HepG2 (cell line): ENCODE measurements at regions not wholly inside any gene's neighbourhood (a gene's known extent, or its start where the extent isn't known, plus 50 kb on each side); places are given as distances from the start of the nearest gene placed in this dataset.

Experiments
- ATAC-seq: fragments of 200-7000 bp; cut with Tn5 transposase; 3 replicates; pipeline ENCODE4 v1.9.1; 2020; ENCODE audit warnings: mild to moderate bottlenecking, moderate library complexity
- BruUV-seq: library from RNA; stranded (reverse); fragments of 400-500 nt; replicated peaks from 2 replicates; lab custom pipeline; 2021; lab: Mats Ljungman, UMichigan
- CTCF ChIA-PET: fragments of 300-600 bp; formaldehyde crosslinking; extraction: SDS; loops from one replicate; lab custom pipeline; 2021; ENCODE audit warnings: low total read pairs, inconsistent platforms, low intra/inter-chr PET ratio; lab: Yijun Ruan, JAX
- POLR2A ChIA-PET: fragments of 350-600 bp; sonication (Branson Sonifier 250); formaldehyde crosslinking; loops from one replicate; lab custom pipeline; 2020; ENCODE audit warnings: antibody characterized with exemption, inconsistent platforms; lab: Yijun Ruan, JAX
- DNase-seq: peaks from one replicate; pipeline ENCODE4 v3.0.0-alpha.2; 2015; ENCODE audit warnings: low spot score
- FAIRE-seq: peaks from 3 replicates; lab custom pipeline; 2011; peaks lifted over from hg19 to GRCh38; lab: Jason Lieb, UNC
- H2AFZ ChIP-seq: one replicate; pipeline ENCODE4 v1.6.1; 2011; ENCODE audit warnings: low read length, inconsistent platforms
- H3K27ac ChIP-seq: fragments of 300-600 bp; 3 replicates; pipeline ENCODE4 v1.8.0; 2011; ENCODE audit warnings: mixed run types, mild to moderate bottlenecking, mixed read lengths, low read length, inconsistent platforms; ENCODE audit not compliant: insufficient read depth; ENCODE audit errors: extremely low read length
- H3K27me3 ChIP-seq, 2 experiments: fragments of 200-600 bp in 1 of 2; 2 replicates in 1 of 2; 3 replicates in 1 of 2; pipeline versions ENCODE4 v1.6.0 to v1.8.0; 2011; ENCODE audit warnings: low read length in 2 of 2, mild to moderate bottlenecking in 2 of 2, moderate library complexity in 2 of 2, inconsistent platforms in 1 of 2; ENCODE audit not compliant: insufficient read depth in 2 of 2, control insufficient read depth in 1 of 2
- H3K36me3 ChIP-seq, 2 experiments: fragments of 200-600 bp in 1 of 2; replicated peaks in 1 of 2; 2 replicates in 1 of 2; 3 replicates in 1 of 2; pipeline versions ENCODE4 v1.5.1 to v1.8.0; 2011; ENCODE audit warnings: low read length in 2 of 2, inconsistent platforms in 1 of 2; ENCODE audit not compliant: insufficient read depth in 2 of 2, control insufficient read depth in 1 of 2
- H3K4me1 ChIP-seq: 2 replicates; pipeline ENCODE4 v1.5.1; 2012; ENCODE audit warnings: low read length, inconsistent platforms; ENCODE audit not compliant: insufficient read depth
- H3K4me2 ChIP-seq: 2 replicates; pipeline ENCODE4 v1.6.0; 2011; ENCODE audit warnings: low read depth, low read length, inconsistent platforms
- H3K4me3 ChIP-seq, 3 experiments: fragments of 200-600 bp in 1 of 3; sonication (generic), shearing (Covaris generic) in 1 of 3; replicated peaks in 1 of 3; 2 replicates each; pipeline ENCODE4 v1.5.1; 2011 to 2016; ENCODE audit warnings: low read length in 3 of 3, inconsistent platforms in 2 of 3, low read depth in 2 of 3, mild to moderate bottlenecking in 2 of 3, control low read depth in 1 of 3, mixed read lengths in 1 of 3; ENCODE audit not compliant: insufficient read depth in 1 of 3
- H3K79me2 ChIP-seq: one replicate; pipeline ENCODE4 v1.6.1; 2011; ENCODE audit warnings: low read length, inconsistent platforms; ENCODE audit not compliant: insufficient read depth
- H3K9ac ChIP-seq: 2 replicates; pipeline ENCODE4 v1.6.0; 2011; ENCODE audit warnings: mild to moderate bottlenecking, low read depth, low read length, inconsistent platforms; ENCODE audit not compliant: insufficient read depth
- H3K9me3 ChIP-seq: 2 replicates; pipeline ENCODE4 v1.5.1; 2012; ENCODE audit warnings: mild to moderate bottlenecking, low read length
- H4K20me1 ChIP-seq: 2 replicates; pipeline ENCODE4 v1.6.0; 2011; ENCODE audit warnings: inconsistent platforms, mild to moderate bottlenecking, low read length, moderate library complexity; ENCODE audit not compliant: insufficient read depth
- KLF6 ChIP-seq: IDR thresholded peaks from 2 replicates; pipeline ENCODE4 v1.8.0; 2016; ENCODE audit warnings: missing biosample characterization, missing genetic modification reagents
- MAX ChIP-seq: IDR thresholded peaks from 2 replicates; pipeline ENCODE4 v1.6.1; 2012; ENCODE audit warnings: inconsistent platforms
- NCOR1 ChIP-seq: fragments of 200-600 bp; sonication (generic); IDR thresholded peaks from 2 replicates; pipeline ENCODE4 v1.7.0; 2017; ENCODE audit warnings: antibody characterized with exemption, low read length, borderline replicate concordance
- PITX1 ChIP-seq: sonication (generic); formaldehyde crosslinking; IDR thresholded peaks from 2 replicates; pipeline ENCODE4 v1.5.1; 2020; ENCODE audit warnings: mild to moderate bottlenecking, missing genetic modification reagents
- SIN3B ChIP-seq: fragments of 150-350 bp; IDR thresholded peaks from 2 replicates; pipeline ENCODE4 v1.6.1; 2014; ENCODE audit warnings: low read length
- ZNF160 ChIP-seq: sonication (generic); formaldehyde crosslinking; IDR thresholded peaks from 2 replicates; pipeline ENCODE4 v1.8.0; 2022; ENCODE audit warnings: mild to moderate bottlenecking, inconsistent platforms, missing genetic modification reagents
- ZNF251 ChIP-seq: sonication (generic); formaldehyde crosslinking; IDR thresholded peaks from 2 replicates; pipeline ENCODE4 v1.9.0; 2021; ENCODE audit warnings: mild to moderate bottlenecking, missing genetic modification reagents
- ZSCAN21 ChIP-seq: sonication (generic); formaldehyde crosslinking; IDR thresholded peaks from 2 replicates; pipeline ENCODE4 v1.8.0; 2022; ENCODE audit warnings: mild to moderate bottlenecking, missing genetic modification reagents, moderate library complexity, borderline replicate concordance
- ZSCAN30 ChIP-seq: sonication (generic); formaldehyde crosslinking; IDR thresholded peaks from 2 replicates; pipeline ENCODE4 v1.5.0; 2020; ENCODE audit warnings: mild to moderate bottlenecking, missing genetic modification reagents
- WGBS: methylation state at CpG from one replicate; pipeline ENCODE4 v1.1.6; 2017; ENCODE audit warnings: low lambda C conversion rate; 5-methylcytosine and 5-hydroxymethylcytosine counted together
- in situ Hi-C: cut with HindIII; loops from 2 replicates; pipeline ENCODE4 v1.10.0; 2017; ENCODE audit warnings: low pct_unique_long_range_greater_than_20kb; ENCODE audit not compliant: extremely low pct_ligation_motif_present
- intact Hi-C: fragments of 100-400 bp; cut with micrococcal nuclease; formaldehyde crosslinking; loops from one replicate; pipeline ENCODE4 v1.10.0; 2022; ENCODE audit not compliant: unreplicated experiment

- no peak for TF ChIP-seq NCOR1
These were observed 743.7 kb upstream of the EPHA6 start (continued) for GRCh38 chr3:96070678-96071077.

- no peaks in the 10 kb centered on the region for H3K4me1 ChIP-seq
- H3K9me3 ChIP-seq = no peaks in the 10 kb centered on the region
- intact Hi-C loops (no loop called here), in situ Hi-C loops (no loop called here)
- no peaks in the 10 kb centered on the region for H3K79me2 ChIP-seq
- no peaks in the 10 kb centered on the region for H3K36me3 ChIP-seq
- FAIRE-seq = no peak
- no peaks in the 10 kb centered on the region for H3K27me3 ChIP-seq
- no peak overlapping the region for H2AFZ ChIP-seq
- H3K9ac ChIP-seq = no peak overlapping the region
- no peak for DNase-seq
- H4K20me1 ChIP-seq = no peaks in the 10 kb centered on the region
- no peak overlapping the region for H3K27ac ChIP-seq
- no TSS peak for BruUV-seq
- ChIA-PET CTCF (no interaction called here), POLR2A (no interaction called here)
- no peak for ATAC-seq
- H3K4me2 ChIP-seq = no peak overlapping the region
- no peak overlapping the region for H3K4me3 ChIP-seq
- TF ChIP-seq MAX = no peak
- no peak for TF ChIP-seq ZNF251 (CRISPR knock-in tag)
- WGBS = 3% methylated on average over 5 of the region's 5 CpGs
These were observed 743.3 kb upstream of the EPHA6 start for GRCh38 chr3:96071097-96071496.

- TF ChIP-seq KLF6 (CRISPR knock-in tag) (no peak), SIN3B (no peak), PITX1 (no peak), ZSCAN21 (CRISPR knock-in tag) (no peak), ZSCAN30 (CRISPR knock-in tag) (no peak), ZNF160 (CRISPR knock-in tag) (no peak)
These were observed 742.2 kb upstream of the EPHA6 start for GRCh38 chr3:96072226-96072625.

More at GRCh38 chr3:96072226-96072625, 742.2 kb upstream of the EPHA6 start:
- no peak for ATAC-seq
- no peaks in the 10 kb centered on the region for H3K27me3 ChIP-seq
- BruUV-seq = no TSS peak
- H4K20me1 ChIP-seq = no peaks in the 10 kb centered on the region
- no peak overlapping the region for H2AFZ ChIP-seq
- CTCF ChIA-PET = no interaction called here
- DNase-seq = no peak
- no peak for FAIRE-seq
- no peak overlapping the region for H3K9ac ChIP-seq
- H3K36me3 ChIP-seq = no peaks in the 10 kb centered on the region
- intact Hi-C loops = no loop called here
- H3K4me2 ChIP-seq = no peak overlapping the region
- no peaks in the 10 kb centered on the region for H3K9me3 ChIP-seq
- H3K4me3 ChIP-seq = no peak overlapping the region
- in situ Hi-C loops = no loop called here
- H3K27ac ChIP-seq = no peak overlapping the region
- POLR2A ChIA-PET = no interaction called here
- H3K4me1 ChIP-seq = no peaks in the 10 kb centered on the region
- H3K79me2 ChIP-seq = no peaks in the 10 kb centered on the region
